ENCODE measurements at regions not wholly inside any gene's neighbourhood (a gene's known extent, or its start where the extent isn't known, plus 50 kb on each side); places are given as distances from the start of the nearest gene placed in this dataset.

- Histone ChIP-seq H3F3A (ENCODE audit: insufficient read depth, low read length) (no peaks in the 10 kb centered on the region), H2AFZ (ENCODE audit: low read length) (no peak overlapping the region)
Measured at GRCh38 chr5:117242028-117242427, 667.4 kb upstream of the SEMA6A start.

GRCh38 chr5:117236941-117237340 is 662.3 kb upstream of the SEMA6A start:
- Histone ChIP-seq H2AFZ (ENCODE audit: low read length) (no peak overlapping the region), H3K4me2 (ENCODE audit: low read depth, low read length) (no peak overlapping the region), H3K9ac (ENCODE audit: low read length) (no peak overlapping the region), H3F3A (ENCODE audit: insufficient read depth, low read length) (no peaks in the 10 kb centered on the region), H3K79me2 (ENCODE audit: low read length) (no peaks in the 10 kb centered on the region), H3K27ac (ENCODE audit: low read length) (no peak overlapping the region), H3K4me3 (ENCODE audit: low read length) (no peak overlapping the region), H3K9me3 (replicated peaks; ENCODE audit: insufficient read depth, low read length) (no peaks in the 10 kb centered on the region), H3K36me3 (replicated peaks; ENCODE audit: insufficient read depth, low read length) (no peaks in the 10 kb centered on the region), H4K20me1 (ENCODE audit: insufficient read depth, low read length) (no peaks in the 10 kb centered on the region), H3K9me2 (replicated peaks; ENCODE audit: insufficient read depth, low read length) (no peaks in the 10 kb centered on the region), H3K27me3 (replicated peaks; ENCODE audit: insufficient read depth, low read length) (no peaks in the 10 kb centered on the region), H3K4me1 (ENCODE audit: low read length) (no peaks in the 10 kb centered on the region)
- DNase-seq, result no peak
- TF ChIP-seq EZH2phosphoT487 (IDR thresholded peaks at IDR 0.05; ENCODE audit: low read length), result no peak

More at GRCh38 chr5:117242028-117242427, 667.4 kb upstream of the SEMA6A start:
- no peak for DNase-seq
- Histone ChIP-seq H3K4me3 (ENCODE audit: low read length) (no peak overlapping the region), H3K9me3 (replicated peaks; ENCODE audit: insufficient read depth, low read length) (no peaks in the 10 kb centered on the region), H3K27ac (ENCODE audit: low read length) (no peak overlapping the region), H3K27me3 (replicated peaks; ENCODE audit: insufficient read depth, low read length) (no peaks in the 10 kb centered on the region), H3K36me3 (replicated peaks; ENCODE audit: insufficient read depth, low read length) (no peaks in the 10 kb centered on the region), H3K4me1 (ENCODE audit: low read length) (no peaks in the 10 kb centered on the region), H3K79me2 (ENCODE audit: low read length) (no peaks in the 10 kb centered on the region), H3K4me2 (ENCODE audit: low read depth, low read length) (no peak overlapping the region), H3K9me2 (replicated peaks; ENCODE audit: insufficient read depth, low read length) (no peaks in the 10 kb centered on the region), H3K9ac (ENCODE audit: low read length) (no peak overlapping the region), H4K20me1 (ENCODE audit: insufficient read depth, low read length) (no peaks in the 10 kb centered on the region)
- TF ChIP-seq EZH2 (optimal IDR thresholded peaks at IDR 0.05; ENCODE audit: low read depth, low read length) (no peak), EZH2phosphoT487 (IDR thresholded peaks at IDR 0.05; ENCODE audit: low read length) (no peak), CTCF (IDR thresholded peaks at IDR 0.05; ENCODE audit: low read length) (no peak)

GRCh38 chr5:117235786-117236185 is 661.2 kb upstream of the SEMA6A start:
- H2AFZ ChIP-seq (ENCODE audit: low read length), result no peak overlapping the region
- no peaks in the 10 kb centered on the region for H3F3A ChIP-seq (ENCODE audit: insufficient read depth, low read length)
- TF ChIP-seq EZH2phosphoT487 (IDR thresholded peaks at IDR 0.05; ENCODE audit: low read length), result no peak
- no peak for TF ChIP-seq EZH2 (optimal IDR thresholded peaks at IDR 0.05; ENCODE audit: low read depth, low read length)
- TF ChIP-seq CTCF (IDR thresholded peaks at IDR 0.05; ENCODE audit: low read length), result no peak
- no peak overlapping the region for H3K9ac ChIP-seq (ENCODE audit: low read length)
- no peaks in the 10 kb centered on the region for H3K36me3 ChIP-seq (replicated peaks; ENCODE audit: insufficient read depth, low read length)
- no peaks in the 10 kb centered on the region for H3K79me2 ChIP-seq (ENCODE audit: low read length)
- no peaks in the 10 kb centered on the region for H3K27me3 ChIP-seq (replicated peaks; ENCODE audit: insufficient read depth, low read length)
- H3K4me1 ChIP-seq (ENCODE audit: low read length), result no peaks in the 10 kb centered on the region
- no peak overlapping the region for H3K27ac ChIP-seq (ENCODE audit: low read length)
- no peaks in the 10 kb centered on the region for H3K9me2 ChIP-seq (replicated peaks; ENCODE audit: insufficient read depth, low read length)
- no peak for DNase-seq
- H3K4me2 ChIP-seq (ENCODE audit: low read depth, low read length), result no peak overlapping the region
- no peaks in the 10 kb centered on the region for H3K9me3 ChIP-seq (replicated peaks; ENCODE audit: insufficient read depth, low read length)
- H4K20me1 ChIP-seq (ENCODE audit: insufficient read depth, low read length), result no peaks in the 10 kb centered on the region
- H3K4me3 ChIP-seq (ENCODE audit: low read length), result no peak overlapping the region

GRCh38 chr5:117230375-117230774 is 655.8 kb upstream of the SEMA6A start:
- Histone ChIP-seq H3K4me2 (ENCODE audit: low read depth, low read length) (no peak overlapping the region), H3K4me1 (ENCODE audit: low read length) (no peaks in the 10 kb centered on the region), H3K9me2 (replicated peaks; ENCODE audit: insufficient read depth, low read length) (no peaks in the 10 kb centered on the region), H3K9me3 (replicated peaks; ENCODE audit: insufficient read depth, low read length) (no peaks in the 10 kb centered on the region), H3K27ac (ENCODE audit: low read length) (no peak overlapping the region), H4K20me1 (ENCODE audit: insufficient read depth, low read length) (no peaks in the 10 kb centered on the region), H3F3A (ENCODE audit: insufficient read depth, low read length) (no peaks in the 10 kb centered on the region), H2AFZ (ENCODE audit: low read length) (no peak overlapping the region), H3K27me3 (replicated peaks; ENCODE audit: insufficient read depth, low read length) (no peaks in the 10 kb centered on the region), H3K79me2 (ENCODE audit: low read length) (no peaks in the 10 kb centered on the region), H3K36me3 (replicated peaks; ENCODE audit: insufficient read depth, low read length) (no peaks in the 10 kb centered on the region), H3K9ac (ENCODE audit: low read length) (no peak overlapping the region), H3K4me3 (ENCODE audit: low read length) (no peak overlapping the region)
- TF ChIP-seq CTCF (IDR thresholded peaks at IDR 0.05; ENCODE audit: low read length) (no peak), EZH2 (optimal IDR thresholded peaks at IDR 0.05; ENCODE audit: low read depth, low read length) (no peak), EZH2phosphoT487 (IDR thresholded peaks at IDR 0.05; ENCODE audit: low read length) (no peak)
- DNase-seq, result no peak
